HG02571 (cell line): ENCODE measurements at regions not wholly inside any gene's neighbourhood (a gene's known extent, or its start where the extent isn't known, plus 50 kb on each side); places are given as distances from the start of the nearest gene placed in this dataset.
"Not testable (repeated sequence)": the region's sequence is repeated elsewhere in the genome, so short reads cannot be mapped to it uniquely, and the experiment has no call there.

ENCODE experiments used
- ATAC-seq: cut with Tn5 transposase; IDR thresholded peaks from one replicate; pipeline ENCODE4 v1.9.1; 2021; ENCODE audit warnings: mild to moderate bottlenecking, moderate library complexity; ENCODE audit not compliant: unreplicated experiment

DNA sequence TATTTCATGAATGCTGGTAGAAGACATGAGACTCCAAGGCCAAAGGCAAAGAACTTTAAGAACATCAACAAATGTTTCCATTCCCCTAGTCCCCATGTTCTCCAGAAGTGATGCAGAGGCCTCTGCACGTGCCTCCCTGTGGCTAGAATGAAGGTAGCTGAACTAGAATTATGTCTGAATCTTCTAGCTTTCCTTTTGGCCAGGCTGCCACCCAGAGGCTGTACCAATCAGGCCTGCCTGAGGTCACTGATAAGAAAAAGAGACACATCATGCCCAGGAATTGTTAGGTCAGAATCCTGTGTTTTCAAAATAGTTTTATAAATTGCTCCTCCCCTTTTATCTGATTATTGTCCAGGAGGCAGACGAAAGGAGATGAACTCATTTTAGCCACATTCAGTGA, 188.0 kb upstream of the SLC16A7 start:
- ATAC-seq, result no peak

DNA sequence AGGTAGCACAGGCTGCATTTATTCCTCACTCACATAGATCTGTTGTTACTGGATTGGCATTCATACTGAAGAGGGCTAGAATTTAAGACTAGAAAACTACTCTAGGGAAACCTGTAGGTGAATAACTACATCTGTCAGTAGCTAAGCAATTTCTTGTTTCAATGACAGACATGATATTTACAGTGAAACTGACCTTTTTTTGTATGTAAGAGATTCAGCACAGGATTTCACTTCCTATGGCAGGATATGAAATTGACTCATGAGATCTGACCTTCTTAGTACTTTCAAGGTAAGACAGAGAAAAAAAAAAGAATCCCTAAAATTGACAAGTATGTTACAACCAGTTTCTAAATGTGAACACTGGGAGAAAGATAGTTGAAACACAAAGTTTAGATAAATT, 189.8 kb upstream of the SLC16A7 start:
- no peak for ATAC-seq

DNA sequence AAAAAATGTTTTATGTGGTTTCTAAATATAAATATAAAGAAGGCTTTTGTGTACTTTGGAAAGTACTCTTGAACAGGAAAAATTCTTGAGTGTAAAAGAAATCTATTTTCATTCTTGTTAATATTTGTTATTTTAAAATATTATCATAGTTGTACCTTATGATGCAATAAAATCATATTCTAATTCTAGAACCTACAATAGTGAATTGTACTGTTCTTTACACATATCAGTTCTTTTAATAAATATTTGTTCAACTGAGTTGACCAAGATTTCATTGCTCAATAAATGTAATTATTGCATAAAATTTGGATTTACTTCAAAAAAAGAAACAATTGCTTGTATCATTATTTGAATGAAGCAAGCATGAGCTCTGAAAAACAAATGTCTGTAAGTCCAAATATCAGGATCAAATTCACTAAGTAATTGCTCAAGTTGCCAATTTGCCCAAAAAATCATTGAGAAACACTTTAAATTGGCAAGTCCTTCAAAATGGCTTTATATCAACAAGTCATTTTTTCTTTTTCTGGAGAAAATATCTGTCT, 191.6 kb upstream of the SLC16A7 start:
- no peak for ATAC-seq

DNA sequence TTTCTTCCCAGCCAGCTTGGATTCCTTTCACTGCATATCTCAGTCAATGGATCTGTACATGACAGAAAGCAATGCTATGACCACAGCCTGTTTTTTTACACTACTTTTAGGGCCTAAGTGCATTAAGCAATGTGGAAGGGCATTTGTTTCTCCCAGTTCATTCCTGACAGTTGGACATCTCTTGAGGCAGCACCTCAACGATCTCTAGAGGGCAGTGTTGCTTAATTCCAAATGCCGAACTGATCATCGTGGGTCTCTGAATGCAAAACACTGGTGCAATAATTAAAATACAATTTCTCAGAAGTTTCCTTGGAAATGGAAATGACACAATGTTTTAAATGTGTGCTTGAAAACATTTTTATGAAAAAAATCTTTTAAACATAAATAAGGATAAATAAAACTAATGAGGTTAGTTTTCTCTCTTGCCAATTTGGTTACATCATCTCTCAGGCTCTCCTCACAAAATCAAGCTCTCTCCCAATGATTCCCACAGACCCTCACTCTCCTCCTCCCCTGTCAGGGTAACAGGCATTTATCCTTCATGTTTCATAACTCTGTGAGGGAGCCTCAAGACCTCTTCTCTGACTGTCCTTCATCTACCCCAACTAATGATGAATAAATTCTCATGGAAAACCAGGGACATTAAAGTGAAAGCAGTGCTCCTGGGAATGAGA, 192.4 kb upstream of the SLC16A7 start:
- ATAC-seq, result no peak

DNA sequence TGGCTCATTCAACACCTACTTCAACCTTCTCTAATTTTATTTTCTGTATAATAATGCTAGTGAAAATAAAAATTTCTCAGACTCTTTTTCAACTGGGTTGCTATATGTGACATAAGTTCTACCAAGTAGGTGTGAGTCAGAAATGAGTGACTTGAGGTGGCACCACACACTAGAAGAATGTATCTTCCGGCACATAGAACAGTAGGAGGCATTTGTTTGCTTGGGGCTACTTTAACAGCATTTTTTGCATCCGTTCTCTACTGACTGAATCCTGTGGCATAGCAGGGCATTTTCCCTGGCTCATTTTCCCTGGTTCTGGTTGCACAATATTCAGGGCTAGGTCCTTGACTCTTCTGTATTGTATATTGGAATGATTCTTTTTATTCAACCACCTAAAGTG, 194.0 kb upstream of the SLC16A7 start:
- ATAC-seq, result no peak

DNA sequence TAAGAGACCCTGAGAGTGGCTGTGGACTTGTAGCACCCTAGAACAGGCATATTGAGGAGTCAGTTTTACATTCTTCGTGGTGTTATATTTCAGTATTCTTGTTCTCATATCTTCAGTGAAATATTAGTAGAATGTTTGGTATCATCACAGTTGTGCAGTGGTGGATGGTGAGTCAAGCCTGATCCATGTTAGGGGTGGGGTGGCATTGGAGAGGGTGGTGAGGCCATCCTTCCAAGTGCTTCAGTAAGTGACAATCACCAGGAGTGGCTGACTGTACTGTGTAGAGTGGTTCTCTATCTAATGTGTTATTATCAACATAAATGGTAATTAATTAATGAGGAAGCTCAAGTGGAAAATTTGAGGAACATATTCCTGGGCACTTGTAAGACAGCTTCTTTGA, 197.7 kb upstream of the SLC16A7 start:
- ATAC-seq, result no peak

DNA sequence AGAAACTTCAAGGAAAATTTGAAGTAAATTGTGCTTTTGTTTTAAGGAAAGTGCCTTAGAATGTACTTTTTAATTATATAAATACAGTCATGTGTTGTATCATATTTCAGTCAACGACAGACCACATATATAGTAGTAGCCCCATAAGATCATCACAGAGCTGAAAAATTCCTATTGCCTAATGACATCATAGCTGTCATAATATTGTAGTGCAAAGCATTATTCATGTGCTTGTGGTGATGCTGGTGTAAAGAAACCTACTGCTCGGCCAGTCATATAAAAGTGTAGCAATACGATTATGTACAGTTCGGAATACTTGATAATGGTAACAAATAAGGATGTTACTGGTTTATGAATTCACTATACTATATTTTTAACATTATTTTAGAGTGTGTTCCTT, 198.9 kb upstream of the SLC16A7 start:
- ATAC-seq, result no peak

DNA sequence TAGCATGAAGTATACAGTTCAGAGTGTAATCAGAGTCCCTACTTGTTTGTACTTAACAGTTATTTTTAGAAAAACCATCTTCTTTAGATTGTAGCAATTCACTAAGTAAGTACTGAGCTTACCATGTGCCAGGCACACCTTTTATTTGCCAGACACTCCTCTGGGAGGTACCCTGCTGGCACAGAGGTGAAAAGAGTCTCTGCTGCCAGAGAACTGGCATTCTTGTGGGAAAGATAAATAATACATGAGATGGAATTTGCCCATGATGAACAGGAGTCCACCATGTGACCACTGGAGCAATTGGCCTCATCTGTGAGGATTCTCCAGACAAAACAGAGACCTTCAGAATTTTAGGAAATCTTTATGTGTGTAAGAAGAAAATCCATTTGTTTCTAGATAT, 199.3 kb upstream of the SLC16A7 start:
- ATAC-seq, result no peak

DNA sequence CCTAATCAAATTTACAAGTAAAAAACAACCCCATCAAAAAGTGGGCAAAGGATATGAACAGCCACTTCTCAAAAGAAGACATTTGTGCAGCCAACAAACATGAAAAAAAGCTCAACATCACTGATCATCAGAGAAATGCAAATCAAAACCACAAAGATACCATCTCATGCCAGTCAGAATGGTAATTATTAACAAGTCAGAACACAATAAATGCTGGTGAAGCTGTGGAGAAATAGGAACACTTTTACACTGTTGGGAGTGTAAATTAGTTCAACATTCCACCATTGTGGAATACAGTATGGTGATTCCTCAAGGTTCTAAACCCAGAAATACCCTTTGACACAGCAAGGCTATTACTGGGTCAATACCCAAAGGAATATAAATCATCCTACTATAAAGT, 200.5 kb upstream of the SLC16A7 start:
- not testable (repeated sequence) for ATAC-seq

DNA sequence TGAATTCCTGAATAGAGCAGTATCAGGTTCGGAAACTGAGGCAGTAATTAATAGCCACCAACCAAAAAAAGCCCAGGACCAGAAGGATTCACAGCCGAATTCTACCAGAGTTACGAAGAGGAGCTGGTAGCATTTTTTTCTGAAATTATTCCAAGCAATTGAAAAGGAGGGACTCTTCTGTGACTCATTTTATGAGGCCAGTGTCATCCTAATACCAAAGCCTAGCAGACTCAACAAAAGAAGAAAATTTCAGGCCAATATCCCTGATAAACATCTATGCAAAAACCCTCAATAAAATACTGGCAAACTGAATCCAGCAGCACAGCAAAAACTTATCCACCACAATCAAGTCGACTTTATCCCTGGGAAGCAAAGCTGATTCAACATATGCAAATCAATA, 202.3 kb upstream of the SLC16A7 start:
- no peak for ATAC-seq

DNA sequence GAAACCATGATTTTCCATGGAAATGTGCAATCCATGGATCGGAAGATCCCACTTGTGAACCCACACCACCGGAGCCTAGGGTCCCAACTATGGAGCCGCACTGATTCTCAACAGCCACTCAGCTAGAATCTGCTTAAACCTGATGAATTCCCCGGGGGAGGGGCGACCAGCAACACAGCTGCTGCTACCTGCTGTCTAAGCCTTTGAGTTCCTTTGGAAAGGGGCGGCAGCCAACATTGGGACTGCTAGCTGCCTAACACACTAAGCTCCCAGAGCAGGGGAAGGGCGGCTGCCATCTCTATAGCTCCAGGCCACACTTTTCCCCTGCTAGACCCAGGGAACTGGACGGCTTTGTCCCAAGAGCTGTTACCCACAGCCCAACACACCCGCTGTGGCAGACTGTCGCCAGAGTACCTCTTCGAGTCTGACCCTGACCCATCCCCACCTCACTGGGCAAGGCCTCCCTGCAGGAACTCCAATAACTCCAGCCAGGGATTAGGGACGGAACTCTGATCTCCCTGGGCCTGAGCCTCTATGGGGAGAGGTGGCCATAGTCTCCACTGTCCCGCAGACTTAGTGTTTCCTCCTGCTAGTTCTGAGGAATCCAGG, 205.8 kb upstream of the SLC16A7 start:
- no peak for ATAC-seq

DNA sequence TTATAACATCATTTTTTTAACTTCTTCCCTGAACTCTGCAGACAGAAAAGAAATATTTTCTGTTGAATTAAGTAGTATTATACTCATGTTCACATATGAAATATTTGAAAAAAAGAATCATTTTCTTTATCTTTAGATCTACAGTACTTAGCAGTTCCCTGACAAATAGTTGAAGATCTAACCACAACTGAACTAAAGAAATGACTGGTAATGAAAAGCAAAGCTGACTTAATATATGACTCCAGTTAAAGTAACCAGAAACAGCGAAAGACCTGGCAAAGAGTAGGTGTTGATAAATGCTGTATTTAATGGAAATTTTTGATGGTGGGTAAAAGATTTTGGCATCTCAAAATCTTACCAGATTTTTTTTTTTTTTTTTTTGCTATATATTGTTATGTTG, 207.1 kb upstream of the SLC16A7 start:
- ATAC-seq, result no peak

DNA sequence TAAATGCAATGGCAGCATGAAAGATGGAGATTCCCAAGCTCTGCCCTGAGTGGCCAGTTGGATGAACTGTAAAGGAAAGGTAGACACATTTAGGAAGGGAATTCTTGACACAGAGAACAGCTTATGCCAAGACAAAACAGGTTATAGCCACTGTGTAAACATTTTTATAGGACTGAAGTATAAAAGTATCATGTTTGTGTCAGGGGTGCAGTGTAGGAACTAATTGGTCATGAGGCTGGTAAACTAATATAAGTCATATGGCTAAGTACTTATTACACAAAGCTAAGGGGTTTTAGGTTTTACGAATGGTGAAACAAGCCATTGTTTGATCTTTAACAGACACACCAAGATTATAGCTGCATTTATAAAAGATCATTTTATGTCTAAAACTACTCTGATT, 207.7 kb upstream of the SLC16A7 start:
- ATAC-seq, result no peak

DNA sequence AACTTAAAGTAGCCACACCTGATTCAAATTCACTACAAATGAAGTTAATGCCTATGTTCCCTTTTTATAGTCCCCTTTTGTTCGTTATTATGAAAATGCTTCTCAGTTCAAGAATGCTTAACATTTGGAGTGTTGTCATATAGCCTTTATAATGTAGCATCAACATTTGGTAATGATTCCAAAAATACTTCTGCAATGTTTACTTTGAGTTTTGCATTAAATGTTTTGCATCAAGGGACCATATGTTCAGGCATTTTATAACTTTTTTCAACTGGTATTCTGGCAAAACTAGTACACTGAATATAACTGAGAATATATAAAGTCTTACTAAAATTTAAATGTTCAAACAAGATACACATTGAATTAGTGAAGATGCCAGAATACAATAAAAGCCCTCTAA, 209.6 kb upstream of the SLC16A7 start:
- ATAC-seq, result no peak

DNA sequence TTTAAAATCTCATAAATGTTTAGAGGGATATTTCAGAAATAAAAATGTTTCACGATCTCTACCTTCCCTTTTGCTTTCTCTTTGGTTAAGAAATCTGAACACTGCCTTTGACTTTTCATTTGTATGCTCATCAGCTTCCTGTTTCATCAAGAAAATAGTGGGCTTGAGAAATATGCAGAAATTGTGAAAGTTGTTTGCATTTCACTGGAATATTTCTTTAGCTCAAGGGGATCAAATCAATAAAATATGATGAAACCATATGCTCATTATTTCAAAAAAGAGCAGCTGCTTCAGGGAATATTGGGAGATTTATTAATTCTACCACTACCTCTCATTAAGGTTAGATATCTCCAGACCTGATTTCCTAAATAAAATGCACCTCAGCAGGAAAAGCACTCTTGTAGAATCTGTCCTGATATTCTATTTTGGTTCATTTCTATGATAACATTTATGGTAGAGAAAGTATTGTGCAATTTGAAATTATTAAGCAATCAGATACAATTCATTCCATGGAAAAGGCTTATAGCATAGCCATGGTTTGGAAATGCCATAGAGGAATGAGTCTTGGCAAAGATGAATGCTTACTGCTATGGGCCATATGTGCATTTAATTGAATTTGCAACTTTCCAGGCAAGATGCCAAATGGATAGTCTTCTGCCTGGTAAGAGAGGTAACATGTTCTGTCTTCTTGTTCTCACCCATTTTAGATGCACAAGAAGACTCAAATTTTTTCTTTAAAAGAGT, 212.6 kb upstream of the SLC16A7 start:
- no peak for ATAC-seq

DNA sequence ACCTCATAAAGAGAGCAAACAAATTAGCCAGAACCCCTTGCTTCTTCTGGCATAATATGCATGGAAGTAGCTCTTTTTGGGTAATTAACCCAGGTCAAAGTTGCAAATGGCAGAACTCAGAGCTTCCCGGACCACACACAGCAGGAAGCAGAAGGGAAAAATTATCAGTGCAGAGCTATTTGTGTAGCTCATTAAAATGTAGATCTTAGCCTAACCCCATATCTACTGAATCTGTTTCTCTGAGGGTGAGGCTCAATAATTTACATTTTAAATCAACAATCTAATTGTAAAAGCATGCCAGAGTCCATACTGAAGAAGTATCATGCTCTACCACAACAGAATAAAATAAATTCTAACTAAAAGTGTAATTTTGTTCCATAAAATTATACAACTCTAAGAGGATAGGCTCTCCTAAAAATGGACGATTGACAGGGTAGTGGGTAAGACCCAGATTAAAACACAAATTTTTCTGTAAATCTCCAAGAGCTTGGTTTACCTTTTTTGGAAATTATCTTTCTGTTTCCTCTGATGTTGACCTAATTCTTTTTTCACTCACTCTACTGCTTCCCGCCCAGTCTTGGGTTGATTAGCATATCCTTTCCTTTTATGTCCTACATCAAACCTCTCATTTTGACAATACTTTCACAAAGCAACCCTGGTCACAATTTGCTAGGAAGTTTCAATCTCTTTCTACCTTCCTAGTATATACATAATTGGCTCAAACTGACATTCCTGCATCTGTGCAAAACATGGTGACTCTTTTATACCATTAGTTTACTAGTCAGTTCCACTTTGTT, 213.3 kb upstream of the SLC16A7 start:
- ATAC-seq, result no peak

DNA sequence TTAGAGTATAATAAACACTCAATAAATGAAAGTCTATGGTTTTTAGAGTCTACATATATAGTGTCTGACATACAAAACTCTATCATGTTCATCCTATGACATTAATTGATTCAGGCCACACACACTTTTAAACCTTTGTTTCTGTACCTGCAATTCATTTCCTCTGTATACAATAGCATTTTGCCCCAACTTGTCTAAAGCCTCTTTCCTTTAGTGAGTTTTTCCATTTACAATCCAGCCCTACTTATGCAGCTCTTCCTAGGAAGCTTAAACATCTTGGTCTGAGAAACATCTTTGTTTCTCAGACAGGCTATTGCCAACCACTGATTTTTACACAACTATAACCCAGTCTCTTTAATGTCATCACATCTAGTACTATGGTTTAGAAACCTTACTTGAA, 214.7 kb upstream of the SLC16A7 start:
- ATAC-seq, result no peak

DNA sequence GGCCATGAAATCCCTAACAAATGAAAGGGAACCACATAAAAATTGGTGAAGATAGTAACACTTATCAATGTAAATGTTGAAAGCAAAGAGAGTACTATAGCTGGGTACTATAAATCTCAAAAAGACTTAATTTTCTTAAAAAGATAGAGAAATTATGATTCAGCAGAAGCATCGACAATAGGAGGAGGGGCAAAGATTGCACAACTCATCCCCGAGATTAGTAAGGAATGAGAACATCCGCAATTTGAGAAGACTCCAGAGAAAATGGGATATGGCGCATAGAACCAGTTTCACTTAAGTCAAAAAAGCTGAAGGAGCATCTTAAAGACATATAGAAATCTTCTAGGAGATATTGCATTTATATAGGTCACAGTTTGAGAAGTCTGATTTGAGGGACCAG, 220.2 kb upstream of the SLC16A7 start:
- no peak for ATAC-seq

DNA sequence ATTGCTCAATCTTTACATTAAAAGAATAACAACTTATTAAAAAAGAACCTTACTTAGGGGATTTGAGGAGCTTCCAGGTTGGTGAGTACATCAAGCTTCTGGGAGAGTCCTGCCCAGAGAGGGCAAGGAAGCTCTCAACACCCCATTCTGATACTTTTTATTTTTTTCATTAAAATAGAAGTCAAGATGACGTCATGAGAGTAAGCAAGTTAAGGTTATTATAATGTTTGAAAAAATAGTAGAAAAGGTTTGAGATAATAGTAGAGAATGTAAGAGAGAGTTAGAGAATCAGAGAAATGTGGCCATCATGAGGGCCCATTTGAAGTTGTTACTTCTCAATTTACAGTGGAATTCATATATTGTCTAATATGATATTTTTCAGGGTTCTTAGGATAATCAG, 221.0 kb upstream of the SLC16A7 start:
- no peak for ATAC-seq

DNA sequence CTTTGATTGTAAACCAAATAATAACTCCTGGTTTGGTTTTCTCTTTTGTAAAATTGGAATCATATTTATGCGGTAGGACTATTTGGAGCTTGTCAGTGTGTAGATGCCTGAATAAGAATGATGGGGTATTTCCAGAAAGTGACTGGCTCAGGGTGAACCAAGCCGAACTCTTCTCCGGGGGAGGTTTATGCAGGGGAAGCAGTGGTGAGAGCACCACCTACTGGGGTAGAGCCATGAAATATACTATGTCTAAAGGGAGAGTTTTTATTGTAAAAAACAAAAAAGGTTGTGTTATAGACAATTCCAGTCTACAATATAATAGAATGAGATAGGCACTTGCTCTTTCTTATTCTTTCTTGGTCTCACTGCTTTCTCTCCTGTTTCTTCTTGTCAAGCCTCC, 222.9 kb upstream of the SLC16A7 start:
- no peak for ATAC-seq

DNA sequence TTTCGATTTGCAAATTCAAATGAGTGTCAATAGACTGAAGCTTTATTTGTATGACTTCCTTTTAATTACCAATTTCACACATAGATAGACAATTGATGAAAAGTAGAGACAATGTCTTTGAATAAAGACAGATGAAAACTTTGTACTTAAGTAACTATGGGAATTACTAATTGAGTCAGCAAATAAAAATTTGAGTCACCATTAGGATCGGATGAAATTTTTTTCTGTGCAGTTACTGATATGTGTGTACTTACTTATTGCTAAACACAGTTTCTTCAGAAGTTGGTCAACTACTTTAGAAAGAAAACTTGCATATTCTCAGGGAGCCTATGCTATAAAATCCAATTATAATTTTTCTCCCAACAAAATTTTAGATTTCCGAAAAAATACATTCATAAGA, 224.9 kb upstream of the SLC16A7 start:
- ATAC-seq, result no peak
